ENCODE measurements at regions not wholly inside any gene's neighbourhood (a gene's known extent, or its start where the extent isn't known, plus 50 kb on each side); places are given as distances from the start of the nearest gene placed in this dataset.

DNA sequence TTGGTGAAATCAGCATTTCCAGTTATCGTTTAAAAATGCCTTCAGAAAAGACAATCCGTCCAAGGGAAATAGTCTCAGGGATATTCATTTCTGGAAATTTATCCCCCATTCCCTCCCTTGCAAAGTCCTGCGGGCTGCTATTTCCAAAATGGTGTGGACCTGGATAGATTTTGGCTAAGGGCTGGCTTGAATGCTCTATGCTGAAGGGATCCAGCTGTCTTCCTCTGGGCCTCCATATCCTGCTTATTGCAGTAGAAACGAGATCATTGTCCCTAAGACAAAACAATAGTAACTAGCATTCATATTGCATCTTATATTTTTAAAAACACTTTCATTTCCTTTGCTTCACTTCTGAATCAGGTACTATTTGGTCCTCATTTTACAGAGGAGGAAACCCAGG, 129.9 kb downstream of the ANKRD60 start:
- peaks cover 2 to 5% (median 5%) of the 10 kb centered on the region in 3 donors for H3K27me3 Mint-ChIP-seq (ENCODE audit: low read depth in 3 of 3)
- H3K9me3 Mint-ChIP-seq, result no peaks in the 10 kb centered on the region
- no peak overlapping the region for H3K4me3 Mint-ChIP-seq
- DNase-seq, result no peak
- H3K4me1 Mint-ChIP-seq, result no peaks in the 10 kb centered on the region
- H3K27ac Mint-ChIP-seq, result no peak overlapping the region
- no peaks in the 10 kb centered on the region for H3K36me3 Mint-ChIP-seq

DNA sequence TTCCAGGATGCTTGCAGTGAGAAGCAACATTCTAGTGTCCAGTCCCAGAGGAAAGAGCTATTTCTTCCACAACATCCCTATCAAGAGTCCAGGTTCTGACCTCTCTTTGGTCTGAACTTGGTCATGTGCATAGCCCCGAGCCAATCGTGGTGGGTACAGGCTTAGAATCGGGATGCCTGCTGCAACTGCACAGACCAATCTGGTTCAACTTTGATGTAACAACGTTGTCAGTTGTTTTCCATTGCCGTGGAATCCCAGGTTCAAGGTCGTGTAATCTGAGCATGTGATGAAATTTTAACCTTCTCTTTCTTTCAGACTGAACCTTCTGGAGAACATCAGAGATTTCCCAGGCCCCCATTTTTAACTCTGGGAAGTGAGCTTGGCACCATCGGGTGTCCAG, 130.5 kb downstream of the ANKRD60 start:
- DNase-seq, result no peak
- H3K9me3 Mint-ChIP-seq, result no peaks in the 10 kb centered on the region
- H3K27me3 Mint-ChIP-seq (ENCODE audit: low read depth in 3 of 3), result peaks cover 2 to 5% (median 3%) of the 10 kb centered on the region in 3 donors
- H3K4me1 Mint-ChIP-seq, result no peaks in the 10 kb centered on the region
- H3K27ac Mint-ChIP-seq, result no peak overlapping the region
- no peak overlapping the region for H3K4me3 Mint-ChIP-seq
- H3K36me3 Mint-ChIP-seq, result no peaks in the 10 kb centered on the region

- Mint-ChIP-seq H3K4me3 (no peak overlapping the region), H3K9me3 (no peaks in the 10 kb centered on the region), H3K27me3 (ENCODE audit: low read depth in 3 of 3) (peaks cover 2 to 7% (median 3%) of the 10 kb centered on the region in 3 donors), H3K36me3 (no peaks in the 10 kb centered on the region), H3K27ac (no peak overlapping the region), H3K4me1 (no peaks in the 10 kb centered on the region)
- no peak for DNase-seq
Measured at GRCh38 chr20:58097429-58097828, 131.0 kb downstream of the ANKRD60 start.

DNA sequence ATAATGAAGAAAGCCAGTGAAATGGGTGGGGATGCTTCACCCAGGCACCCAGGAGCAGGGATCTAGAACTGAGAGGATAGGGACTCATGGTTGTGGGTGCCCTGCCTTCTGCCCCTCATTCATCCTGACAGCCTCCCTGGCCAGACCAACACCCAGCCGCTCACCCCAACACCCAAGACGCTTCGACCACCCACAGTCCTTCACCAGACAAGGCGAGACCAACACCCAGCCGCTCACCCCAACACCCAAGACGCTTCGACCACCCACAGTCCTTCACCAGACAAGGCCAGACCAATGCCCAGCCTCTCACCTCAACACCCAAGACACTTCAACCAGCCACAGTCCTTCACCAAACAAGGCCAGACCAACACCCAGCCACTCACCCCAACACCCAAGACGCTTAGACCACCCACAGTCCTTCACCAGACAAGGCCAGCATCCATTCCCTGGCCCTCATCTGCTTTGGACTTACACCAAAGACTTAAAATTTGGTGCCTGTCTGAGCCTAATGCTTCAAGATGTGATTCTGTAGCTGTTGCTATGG, 131.5 kb downstream of the ANKRD60 start:
- peaks cover 2 to 10% (median 3%) of the 10 kb centered on the region in 3 donors for H3K27me3 Mint-ChIP-seq (ENCODE audit: low read depth in 3 of 3)
- H3K27ac Mint-ChIP-seq, result no peak overlapping the region
- H3K4me1 Mint-ChIP-seq, result no peaks in the 10 kb centered on the region
- no peak overlapping the region for H3K4me3 Mint-ChIP-seq
- H3K9me3 Mint-ChIP-seq, result no peaks in the 10 kb centered on the region
- DNase-seq, result no peak
- H3K36me3 Mint-ChIP-seq, result no peaks in the 10 kb centered on the region

GRCh38 chr20:58094698-58095097, 133.8 kb downstream of the ANKRD60 start:
- Mint-ChIP-seq H3K4me1 (no peaks in the 10 kb centered on the region), H3K27ac (no peak overlapping the region), H3K27me3 (ENCODE audit: low read depth in 3 of 3) (peaks cover 4 to 10% (median 5%) of the 10 kb centered on the region in 3 donors), H3K36me3 (no peaks in the 10 kb centered on the region), H3K9me3 (no peaks in the 10 kb centered on the region), H3K4me3 (no peak overlapping the region)
- DNase-seq, result no peak

- H3K36me3 Mint-ChIP-seq, result no peaks in the 10 kb centered on the region
- H3K4me1 Mint-ChIP-seq, result no peaks in the 10 kb centered on the region
- H3K27me3 Mint-ChIP-seq (ENCODE audit: low read depth in 3 of 3), result peaks cover 4 to 10% (median 5%) of the 10 kb centered on the region in 3 donors
- no peak overlapping the region for H3K4me3 Mint-ChIP-seq
- no peak for DNase-seq
- no peak overlapping the region for H3K27ac Mint-ChIP-seq
- H3K9me3 Mint-ChIP-seq, result no peaks in the 10 kb centered on the region
Measured at GRCh38 chr20:58094160-58094559, 134.3 kb downstream of the ANKRD60 start.

GRCh38 chr20:58092871-58093270, 135.6 kb downstream of the ANKRD60 start:
- H3K4me1 Mint-ChIP-seq, result no peaks in the 10 kb centered on the region
- no peaks in the 10 kb centered on the region for H3K9me3 Mint-ChIP-seq
- no peak for DNase-seq
- no peak overlapping the region for H3K4me3 Mint-ChIP-seq
- no peaks in the 10 kb centered on the region for H3K36me3 Mint-ChIP-seq
- H3K27me3 Mint-ChIP-seq (ENCODE audit: low read depth in 3 of 3), result peaks cover 4 to 10% (median 7%) of the 10 kb centered on the region in 3 donors
- H3K27ac Mint-ChIP-seq, result no peak overlapping the region

DNA sequence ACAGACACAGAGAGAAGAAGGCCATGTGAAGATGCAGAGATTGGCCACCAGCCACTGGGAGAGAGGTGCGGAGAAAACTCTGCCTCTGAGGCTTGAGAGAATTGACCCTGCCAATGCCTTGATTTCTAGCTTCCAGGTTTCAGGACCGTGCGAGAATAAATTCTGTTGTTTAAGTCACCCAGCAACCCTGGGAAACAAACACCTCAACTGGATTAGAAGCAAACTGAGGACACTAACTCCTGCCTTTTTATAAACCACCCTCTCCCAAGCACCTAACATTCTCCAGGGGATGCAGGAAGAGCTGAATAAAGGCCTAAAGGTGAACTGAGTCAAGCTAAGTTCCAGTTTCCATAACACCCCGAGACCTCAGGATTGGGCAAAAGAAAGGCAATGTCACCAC, 136.1 kb downstream of the ANKRD60 start:
- no peaks in the 10 kb centered on the region for H3K36me3 Mint-ChIP-seq
- peaks cover 4 to 10% (median 7%) of the 10 kb centered on the region in 3 donors for H3K27me3 Mint-ChIP-seq (ENCODE audit: low read depth in 3 of 3)
- H3K4me1 Mint-ChIP-seq, result no peaks in the 10 kb centered on the region
- DNase-seq, result no peak
- no peak overlapping the region for H3K4me3 Mint-ChIP-seq
- H3K9me3 Mint-ChIP-seq, result no peaks in the 10 kb centered on the region
- H3K27ac Mint-ChIP-seq, result no peak overlapping the region

- Mint-ChIP-seq H3K27ac (no peak overlapping the region), H3K4me1 (no peaks in the 10 kb centered on the region), H3K4me3 (no peak overlapping the region), H3K27me3 (ENCODE audit: low read depth in 3 of 3) (peaks cover 2 to 10% (median 4%) of the 10 kb centered on the region in 3 donors), H3K36me3 (no peaks in the 10 kb centered on the region), H3K9me3 (no peaks in the 10 kb centered on the region)
- DNase-seq, result no peak
Measured at GRCh38 chr20:58091810-58092209, 136.6 kb downstream of the ANKRD60 start.

DNA sequence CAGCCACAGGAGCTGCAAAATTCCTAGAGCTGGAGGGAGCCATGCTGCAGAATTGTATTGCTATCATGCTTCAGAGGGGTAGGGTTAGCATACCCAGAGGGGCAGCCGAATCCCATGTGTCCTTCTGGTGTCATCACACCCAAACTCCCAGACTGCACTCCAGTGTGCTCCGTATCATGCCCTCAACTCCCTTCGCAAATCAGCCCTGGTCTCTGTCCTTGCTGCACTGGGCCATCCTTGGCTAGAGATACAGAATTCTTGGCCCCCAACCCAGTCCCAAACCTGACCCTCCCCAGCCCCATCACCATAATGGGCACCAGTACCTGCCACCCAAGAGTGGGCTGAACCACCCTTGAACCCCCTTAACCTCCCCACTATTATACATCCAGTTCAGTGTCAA, 138.3 kb downstream of the ANKRD60 start:
- H3K36me3 Mint-ChIP-seq, result no peaks in the 10 kb centered on the region
- no peak for DNase-seq
- no peak overlapping the region for H3K27ac Mint-ChIP-seq
- H3K4me3 Mint-ChIP-seq, result no peak overlapping the region
- peaks cover 2 to 7% (median 4%) of the 10 kb centered on the region in 3 donors for H3K27me3 Mint-ChIP-seq (ENCODE audit: low read depth in 3 of 3)
- no peaks in the 10 kb centered on the region for H3K4me1 Mint-ChIP-seq
- H3K9me3 Mint-ChIP-seq, result no peaks in the 10 kb centered on the region

DNA sequence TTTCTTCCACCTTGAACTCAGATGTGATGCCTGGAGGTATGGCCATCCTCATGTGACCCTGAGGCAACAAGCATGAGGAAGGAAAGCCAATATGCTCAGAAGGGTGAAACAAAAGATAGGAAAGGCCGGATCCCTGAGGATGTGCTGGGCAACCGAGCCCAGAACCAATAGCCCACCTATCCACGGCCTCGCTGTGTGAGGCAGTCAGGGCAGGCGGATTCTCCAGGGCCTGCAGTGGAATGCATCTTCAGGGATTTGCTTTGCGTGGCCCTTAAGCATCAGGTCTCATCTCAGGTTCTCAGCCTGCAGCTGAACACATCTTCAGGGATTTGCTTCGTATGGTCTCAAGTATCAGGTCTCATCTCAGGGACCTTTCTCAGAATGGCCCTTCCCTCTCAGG, 139.8 kb downstream of the ANKRD60 start:
- DNase-seq, result no peak
- Mint-ChIP-seq H3K4me3 (no peak overlapping the region), H3K27ac (no peak overlapping the region), H3K9me3 (no peaks in the 10 kb centered on the region), H3K36me3 (no peaks in the 10 kb centered on the region), H3K27me3 (ENCODE audit: low read depth in 3 of 3) (peaks cover 2 to 5% (median 4%) of the 10 kb centered on the region in 3 donors), H3K4me1 (no peaks in the 10 kb centered on the region)

DNA sequence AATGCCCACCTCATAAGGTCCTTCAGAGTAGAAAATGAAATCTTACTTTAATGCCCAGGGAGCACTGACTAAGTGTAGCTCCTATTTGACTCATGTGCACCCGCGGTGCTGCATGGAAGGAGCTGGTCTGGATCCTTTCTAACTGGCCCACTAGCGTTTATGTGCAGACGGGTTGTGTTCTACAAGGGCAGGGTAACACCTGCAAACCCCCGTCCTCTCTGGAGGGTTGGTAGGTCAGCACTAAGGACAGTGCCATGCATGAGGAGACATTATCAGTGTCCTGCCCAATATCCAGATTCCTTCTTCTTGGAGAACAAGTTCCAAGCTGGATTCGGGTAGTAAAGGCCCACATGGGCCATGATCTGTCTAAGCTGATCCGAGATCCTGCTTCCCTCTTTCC, 140.3 kb downstream of the ANKRD60 start:
- no peaks in the 10 kb centered on the region for H3K4me1 Mint-ChIP-seq
- no peak overlapping the region for H3K4me3 Mint-ChIP-seq

GRCh38 chr20:58087562-58087858, 140.9 kb downstream of the ANKRD60 start:
- no peak overlapping the region for H3K27ac Mint-ChIP-seq
- no peaks in the 10 kb centered on the region for H3K36me3 Mint-ChIP-seq
- DNase-seq, result no peak
- H3K4me3 Mint-ChIP-seq, result no peak overlapping the region
- H3K9me3 Mint-ChIP-seq, result no peaks in the 10 kb centered on the region
- H3K27me3 Mint-ChIP-seq (ENCODE audit: low read depth in 3 of 3), result peaks cover 2 to 4% (median 4%) of the 10 kb centered on the region in 3 donors
- no peaks in the 10 kb centered on the region for H3K4me1 Mint-ChIP-seq

More for the DNA sequence above, 140.3 kb downstream of the ANKRD60 start:
- no peaks in the 10 kb centered on the region for H3K9me3 Mint-ChIP-seq
- no peak overlapping the region for H3K27ac Mint-ChIP-seq
- no peak for DNase-seq
- H3K27me3 Mint-ChIP-seq (ENCODE audit: low read depth in 3 of 3), result peaks cover 2 to 5% (median 4%) of the 10 kb centered on the region in 3 donors
- no peaks in the 10 kb centered on the region for H3K36me3 Mint-ChIP-seq

GRCh38 chr20:58086763-58087561, 141.5 kb downstream of the ANKRD60 start:
- Mint-ChIP-seq H3K4me1 (no peaks in the 10 kb centered on the region), H3K36me3 (no peaks in the 10 kb centered on the region), H3K4me3 (no peak overlapping the region), H3K9me3 (no peaks in the 10 kb centered on the region), H3K27me3 (ENCODE audit: low read depth in 3 of 3) (peaks cover 2 to 4% (median 3%) of the 10 kb centered on the region in 3 donors), H3K27ac (no peak overlapping the region)
- no peak for DNase-seq

- no peak for DNase-seq
- Mint-ChIP-seq H3K36me3 (no peaks in the 10 kb centered on the region), H3K27ac (no peak overlapping the region), H3K9me3 (no peaks in the 10 kb centered on the region), H3K4me3 (no peak overlapping the region), H3K4me1 (no peaks in the 10 kb centered on the region), H3K27me3 (ENCODE audit: low read depth in 3 of 3) (peaks cover 0 to 3% (median 1%) of the 10 kb centered on the region in 3 donors)
Measured at GRCh38 chr20:58084966-58085365, 143.5 kb downstream of the ANKRD60 start.
